Left ventricle myocardium inferior (tissue), 1 donor: ENCODE measurements at regions not wholly inside any gene's neighbourhood (a gene's known extent, or its start where the extent isn't known, plus 50 kb on each side); places are given as distances from the start of the nearest gene placed in this dataset.

Source experiments
- DNase-seq: peaks from one replicate; pipeline ENCODE4 v3.0.0-alpha.2; 2020
- H3K27ac ChIP-seq: fragments of 200-600 bp; replicated peaks from 2 replicates; pipeline ENCODE4 v1.8.0; 2021
- H3K27me3 ChIP-seq: fragments of 200-600 bp; 2 replicates; pipeline ENCODE4 v1.8.0; 2021; ENCODE audit warnings: low read depth
- H3K36me3 ChIP-seq: fragments of 200-600 bp; 2 replicates; pipeline ENCODE4 v1.8.0; 2021
- H3K4me1 ChIP-seq: fragments of 200-600 bp; 2 replicates; pipeline ENCODE4 v1.8.0; 2021
- H3K4me3 ChIP-seq: fragments of 200-600 bp; 2 replicates; pipeline ENCODE4 v1.8.0; 2021; ENCODE audit warnings: mild to moderate bottlenecking, moderate library complexity
- H3K9me3 ChIP-seq: fragments of 200-600 bp; replicated peaks from 2 replicates; pipeline ENCODE4 v1.8.0; 2021
- intact Hi-C: fragments of 100-400 bp; cut with micrococcal nuclease; formaldehyde crosslinking; loops from one replicate; pipeline ENCODE4 v1.11.0; 2022
- TF ChIP-seq, protein P1 (sequence below): fragments of 200-600 bp; IDR thresholded peaks from 2 replicates; pipeline ENCODE4 v1.8.0; 2021; ENCODE audit warnings: antibody characterized with exemption, mild to moderate bottlenecking, borderline replicate concordance
- donor health status: DM: no; HTN: yes; CAD: no; lungs with severe emphysema.

DNA sequence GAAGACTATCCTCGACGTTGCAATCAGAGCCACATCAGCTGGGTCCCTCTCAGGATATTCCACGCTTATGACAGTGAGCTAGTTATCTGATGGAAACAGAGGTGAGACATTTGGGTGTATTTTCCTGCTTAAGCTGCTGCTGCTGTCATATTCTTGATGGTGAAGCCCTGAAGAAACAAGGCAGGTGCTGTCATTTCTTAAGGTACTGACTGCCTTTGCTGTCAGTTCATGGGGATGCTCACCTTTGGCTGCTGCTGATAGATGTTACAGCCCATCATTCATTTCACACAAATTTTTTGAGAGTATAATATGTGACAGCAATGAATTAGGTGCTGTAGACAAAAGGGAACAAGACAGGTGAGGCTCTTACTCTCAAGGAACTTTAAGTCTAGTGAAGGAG lies 577.4 kb downstream of the LMO4 start:
- Histone ChIP-seq H3K27ac (no peak overlapping the region), H3K27me3 (no peaks in the 10 kb centered on the region), H3K4me1 (no peaks in the 10 kb centered on the region), H3K4me3 (no peak overlapping the region), H3K9me3 (peaks cover 3% of the 10 kb centered on the region), H3K36me3 (no peaks in the 10 kb centered on the region)
- DNase-seq, result no peak
- TF ChIP-seq, protein P1, sequence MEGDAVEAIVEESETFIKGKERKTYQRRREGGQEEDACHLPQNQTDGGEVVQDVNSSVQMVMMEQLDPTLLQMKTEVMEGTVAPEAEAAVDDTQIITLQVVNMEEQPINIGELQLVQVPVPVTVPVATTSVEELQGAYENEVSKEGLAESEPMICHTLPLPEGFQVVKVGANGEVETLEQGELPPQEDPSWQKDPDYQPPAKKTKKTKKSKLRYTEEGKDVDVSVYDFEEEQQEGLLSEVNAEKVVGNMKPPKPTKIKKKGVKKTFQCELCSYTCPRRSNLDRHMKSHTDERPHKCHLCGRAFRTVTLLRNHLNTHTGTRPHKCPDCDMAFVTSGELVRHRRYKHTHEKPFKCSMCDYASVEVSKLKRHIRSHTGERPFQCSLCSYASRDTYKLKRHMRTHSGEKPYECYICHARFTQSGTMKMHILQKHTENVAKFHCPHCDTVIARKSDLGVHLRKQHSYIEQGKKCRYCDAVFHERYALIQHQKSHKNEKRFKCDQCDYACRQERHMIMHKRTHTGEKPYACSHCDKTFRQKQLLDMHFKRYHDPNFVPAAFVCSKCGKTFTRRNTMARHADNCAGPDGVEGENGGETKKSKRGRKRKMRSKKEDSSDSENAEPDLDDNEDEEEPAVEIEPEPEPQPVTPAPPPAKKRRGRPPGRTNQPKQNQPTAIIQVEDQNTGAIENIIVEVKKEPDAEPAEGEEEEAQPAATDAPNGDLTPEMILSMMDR, result no peak
- intact Hi-C loops, result no loop called here

DNA sequence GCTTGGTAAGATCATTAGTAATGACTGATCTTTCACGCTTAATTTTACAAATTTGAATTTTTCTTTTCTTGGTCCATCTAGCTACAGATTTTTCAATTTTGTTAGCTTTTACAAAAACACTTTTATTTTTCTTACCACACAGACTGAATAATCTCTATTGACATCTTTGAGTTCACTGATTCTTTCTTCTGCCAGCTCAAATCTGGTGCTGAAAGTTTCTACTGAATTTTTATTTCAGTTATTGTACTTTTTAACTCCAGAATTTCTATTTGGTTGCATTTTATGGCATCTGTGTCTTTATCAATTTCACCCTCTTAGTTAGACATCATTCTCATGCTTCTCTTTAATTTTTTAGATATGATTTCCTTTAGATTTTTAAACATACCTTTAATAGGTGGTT lies 584.7 kb downstream of the LMO4 start:
- Histone ChIP-seq H3K36me3 (no peaks in the 10 kb centered on the region), H3K9me3 (peaks cover 32% of the 10 kb centered on the region), H3K4me3 (no peak overlapping the region), H3K27me3 (no peaks in the 10 kb centered on the region), H3K27ac (no peak overlapping the region), H3K4me1 (no peaks in the 10 kb centered on the region)
- intact Hi-C loops, result no loop called here
- DNase-seq, result no peak
- TF ChIP-seq, protein P1, result no peak

DNA sequence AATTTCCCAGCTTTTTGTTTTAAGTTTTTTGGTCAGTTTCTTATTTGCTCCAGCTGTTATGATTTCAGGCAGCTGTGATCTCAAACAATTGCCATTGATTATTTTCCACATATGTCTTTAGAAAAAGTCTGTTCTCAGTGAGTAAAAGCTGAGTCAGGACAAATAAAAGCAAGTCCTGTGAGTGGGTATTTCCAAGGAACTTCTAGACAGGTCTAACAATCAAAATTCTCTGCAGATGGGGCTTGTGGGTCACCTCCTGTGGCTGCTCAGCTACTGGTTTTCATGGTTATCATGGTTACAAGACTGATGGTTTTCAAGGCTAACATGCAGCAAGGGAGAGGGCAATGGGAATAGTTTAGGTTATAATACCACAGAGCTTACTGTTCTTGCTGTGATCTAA lies 585.7 kb downstream of the LMO4 start:
- Histone ChIP-seq H3K27ac (no peak overlapping the region), H3K4me1 (no peaks in the 10 kb centered on the region), H3K27me3 (no peaks in the 10 kb centered on the region), H3K36me3 (no peaks in the 10 kb centered on the region), H3K9me3 (peaks cover 32% of the 10 kb centered on the region), H3K4me3 (no peak overlapping the region)
- TF ChIP-seq, protein P1, result no peak
- intact Hi-C loops, result no loop called here
- DNase-seq, result no peak

DNA sequence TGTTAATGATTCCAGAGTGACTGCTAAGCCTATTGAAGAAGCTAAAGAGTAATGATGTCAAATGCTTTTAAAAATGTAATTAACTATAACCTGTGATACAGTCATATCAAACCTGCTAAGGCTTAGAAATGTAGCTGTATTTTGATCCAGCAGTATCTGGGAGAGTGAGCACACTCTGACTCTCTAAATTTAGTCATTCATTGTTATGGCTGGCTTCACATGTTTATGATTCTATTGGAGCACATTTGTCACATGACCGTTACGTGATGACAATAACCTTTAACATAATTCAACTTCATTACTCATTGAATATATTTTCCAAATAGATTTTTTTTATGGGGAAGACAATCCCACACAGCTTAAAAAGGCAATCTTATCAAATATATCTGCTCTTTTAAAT lies 587.1 kb downstream of the LMO4 start:
- intact Hi-C loops, result no loop called here
- no peak for DNase-seq
- H3K4me3 ChIP-seq, result no peak overlapping the region
- peaks cover 32% of the 10 kb centered on the region for H3K9me3 ChIP-seq
- H3K27me3 ChIP-seq, result no peaks in the 10 kb centered on the region
- H3K4me1 ChIP-seq, result no peaks in the 10 kb centered on the region
- TF ChIP-seq, protein P1, result no peak
- no peak overlapping the region for H3K27ac ChIP-seq
- H3K36me3 ChIP-seq, result no peaks in the 10 kb centered on the region

DNA sequence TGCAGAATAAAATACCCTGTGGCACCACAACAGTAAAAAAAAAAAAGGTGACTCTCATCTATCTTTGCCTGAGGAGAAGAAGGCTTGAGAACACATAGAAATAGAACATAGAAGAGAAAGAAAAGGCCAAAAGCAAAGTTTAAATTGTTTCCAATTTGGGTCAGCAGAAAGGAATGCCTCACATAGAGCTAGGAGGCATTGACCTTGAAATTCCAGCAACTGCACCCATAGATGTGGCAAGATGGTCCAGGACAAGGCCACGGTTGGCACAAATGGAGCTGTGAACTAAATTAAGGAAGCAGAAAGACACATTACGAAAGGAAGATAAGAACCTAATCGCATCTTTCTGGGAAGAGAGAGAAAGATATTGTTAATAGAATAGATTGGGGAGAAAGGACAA lies 588.3 kb downstream of the LMO4 start:
- no peak overlapping the region for H3K4me3 ChIP-seq
- no peaks in the 10 kb centered on the region for H3K36me3 ChIP-seq
- DNase-seq, result no peak
- H3K27ac ChIP-seq, result no peak overlapping the region
- no peaks in the 10 kb centered on the region for H3K27me3 ChIP-seq
- H3K4me1 ChIP-seq, result no peaks in the 10 kb centered on the region
- TF ChIP-seq, protein P1, result no peak
- H3K9me3 ChIP-seq, result peaks cover 28% of the 10 kb centered on the region
- intact Hi-C loops, result no loop called here

DNA sequence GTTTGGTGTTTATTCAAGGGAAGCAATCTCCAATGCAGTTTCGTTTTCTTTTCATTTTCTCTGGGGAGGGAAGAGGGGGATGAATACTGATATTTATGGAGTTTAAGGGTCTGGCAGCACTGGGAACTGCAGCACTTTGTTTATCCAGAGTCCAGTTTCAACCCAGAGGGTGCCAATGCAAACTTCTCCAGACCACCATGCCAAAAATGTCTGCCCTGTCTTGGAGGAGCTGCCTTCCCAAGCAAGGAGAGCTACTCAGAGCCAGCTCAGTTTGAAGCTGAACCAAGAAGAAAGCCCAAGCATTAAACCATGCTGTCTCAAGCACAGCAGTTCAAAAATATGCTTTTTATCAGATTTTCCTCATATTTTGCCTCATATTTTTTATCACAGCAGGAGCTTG lies 589.7 kb downstream of the LMO4 start:
- Histone ChIP-seq H3K9me3 (peaks cover 13% of the 10 kb centered on the region), H3K27ac (no peak overlapping the region), H3K4me3 (no peak overlapping the region), H3K4me1 (no peaks in the 10 kb centered on the region), H3K27me3 (no peaks in the 10 kb centered on the region), H3K36me3 (no peaks in the 10 kb centered on the region)
- intact Hi-C loops, result no loop called here
- TF ChIP-seq, protein P1, result no peak
- DNase-seq, result no peak
